Esophagus muscularis mucosa (tissue), 4 donors: ENCODE measurements at regions not wholly inside any gene's neighbourhood (a gene's known extent, or its start where the extent isn't known, plus 50 kb on each side); places are given as distances from the start of the nearest gene placed in this dataset.

Experiments
- EP300 ChIP-seq: sonication (generic); formaldehyde crosslinking; IDR thresholded peaks from one replicate; pipeline ENCODE4 v1.6.1; 2017; ENCODE audit warnings: antibody characterized with exemption
- POLR2AphosphoS5 ChIP-seq, 2 donors: sonication (generic); formaldehyde crosslinking; IDR thresholded peaks; one replicate each; pipeline ENCODE4 v1.6.1; 2017; ENCODE audit warnings: antibody characterized with exemption in 2 of 2
- TF ChIP-seq, protein P1 (sequence below), 3 experiments: fragments of 200-600 bp in 2 of 3; fragments of 450-650 bp in 1 of 3; sonication (generic) in 2 of 3; IDR thresholded peaks; one replicate each; pipeline ENCODE4 v1.5.1; 2017 to 2019; ENCODE audit warnings: antibody characterized with exemption in 3 of 3, mild to moderate bottlenecking in 2 of 3, moderate library complexity in 1 of 3

DNA sequence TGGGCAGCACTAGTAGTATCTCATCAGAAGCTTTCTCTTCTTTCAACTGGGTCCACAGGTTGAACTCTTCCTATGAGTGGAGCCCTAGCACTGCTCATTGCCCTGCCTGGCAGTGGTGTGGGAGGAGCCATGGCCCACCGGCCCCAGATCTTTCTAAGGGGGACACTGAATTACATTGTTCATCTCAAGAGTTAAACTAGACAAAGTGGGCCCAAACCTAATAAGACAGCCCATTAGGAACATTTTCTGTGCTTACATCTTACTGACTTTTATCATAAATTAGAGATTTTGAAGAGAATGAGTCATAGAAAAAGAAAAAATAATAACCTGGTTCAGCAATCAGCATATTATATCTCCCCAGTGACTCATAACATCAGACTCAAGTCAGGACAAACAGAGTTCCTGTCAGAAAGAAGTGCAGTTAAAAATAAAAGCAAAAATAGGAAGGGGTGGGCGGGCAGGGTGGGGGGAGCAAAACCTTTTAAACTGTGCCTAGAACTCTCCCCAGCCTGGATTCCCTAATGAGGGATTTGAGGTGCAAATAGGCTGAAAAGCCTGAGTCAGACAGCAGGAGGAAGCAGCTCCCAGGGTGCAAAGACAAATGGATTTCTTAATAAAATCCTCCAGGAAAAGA is 161.6 kb upstream of the TRIB2 start:
- TF ChIP-seq, protein P1, sequence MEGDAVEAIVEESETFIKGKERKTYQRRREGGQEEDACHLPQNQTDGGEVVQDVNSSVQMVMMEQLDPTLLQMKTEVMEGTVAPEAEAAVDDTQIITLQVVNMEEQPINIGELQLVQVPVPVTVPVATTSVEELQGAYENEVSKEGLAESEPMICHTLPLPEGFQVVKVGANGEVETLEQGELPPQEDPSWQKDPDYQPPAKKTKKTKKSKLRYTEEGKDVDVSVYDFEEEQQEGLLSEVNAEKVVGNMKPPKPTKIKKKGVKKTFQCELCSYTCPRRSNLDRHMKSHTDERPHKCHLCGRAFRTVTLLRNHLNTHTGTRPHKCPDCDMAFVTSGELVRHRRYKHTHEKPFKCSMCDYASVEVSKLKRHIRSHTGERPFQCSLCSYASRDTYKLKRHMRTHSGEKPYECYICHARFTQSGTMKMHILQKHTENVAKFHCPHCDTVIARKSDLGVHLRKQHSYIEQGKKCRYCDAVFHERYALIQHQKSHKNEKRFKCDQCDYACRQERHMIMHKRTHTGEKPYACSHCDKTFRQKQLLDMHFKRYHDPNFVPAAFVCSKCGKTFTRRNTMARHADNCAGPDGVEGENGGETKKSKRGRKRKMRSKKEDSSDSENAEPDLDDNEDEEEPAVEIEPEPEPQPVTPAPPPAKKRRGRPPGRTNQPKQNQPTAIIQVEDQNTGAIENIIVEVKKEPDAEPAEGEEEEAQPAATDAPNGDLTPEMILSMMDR (IDR thresholded peaks at IDR 0.05) = peak; percentile 9 to 32 (median 16)
- TF ChIP-seq POLR2AphosphoS5 (IDR thresholded peaks at IDR 0.05) (no peak), EP300 (no peak)
